Loucy (cell line): ENCODE measurements at regions not wholly inside any gene's neighbourhood (a gene's known extent, or its start where the extent isn't known, plus 50 kb on each side); places are given as distances from the start of the nearest gene placed in this dataset.

ENCODE experiments used
- H2AFZ ChIP-seq: fragments of 200-600 bp; sonication (generic); 2 replicates; pipeline ENCODE4 v1.6.0; 2016; ENCODE audit warnings: antibody characterized with exemption, mild to moderate bottlenecking, low read length, moderate library complexity
- H3F3A ChIP-seq: fragments of 200-600 bp; 2 replicates; pipeline ENCODE4 v1.6.0; 2016; ENCODE audit warnings: antibody characterized with exemption, low read depth, mild to moderate bottlenecking
- H3K27me3 ChIP-seq: fragments of 200-600 bp; sonication (generic); 2 replicates; pipeline ENCODE4 v1.6.1; 2014; ENCODE audit warnings: low read length, mild to moderate bottlenecking; ENCODE audit not compliant: insufficient read depth, poor library complexity, severe bottlenecking
- H3K36me3 ChIP-seq: fragments of 200-600 bp; sonication (generic); 2 replicates; pipeline ENCODE4 v1.6.1; 2016; ENCODE audit warnings: low read length; ENCODE audit not compliant: insufficient read depth
- H3K4me1 ChIP-seq: fragments of 200-600 bp; sonication (generic); 2 replicates; pipeline ENCODE4 v1.5.1; 2014; ENCODE audit warnings: low read length, mild to moderate bottlenecking; ENCODE audit not compliant: insufficient read depth, poor library complexity, severe bottlenecking
- H3K4me2 ChIP-seq: fragments of 200-600 bp; sonication (generic); 2 replicates; pipeline ENCODE4 v1.6.0; 2014; ENCODE audit warnings: antibody characterized with exemption, low read length, low read depth, mild to moderate bottlenecking; ENCODE audit not compliant: poor library complexity, severe bottlenecking
- H3K4me3 ChIP-seq: fragments of 200-600 bp; sonication (generic); 2 replicates; pipeline ENCODE4 v1.5.1; 2014; ENCODE audit warnings: low read length, mild to moderate bottlenecking, mixed read lengths; ENCODE audit not compliant: poor library complexity, severe bottlenecking
- H3K79me2 ChIP-seq: fragments of 200-600 bp; sonication (generic); 2 replicates; pipeline ENCODE4 v1.6.1; 2014; ENCODE audit warnings: low read length; ENCODE audit not compliant: insufficient read depth
- H3K9ac ChIP-seq: fragments of 200-600 bp; sonication (generic); 2 replicates; pipeline ENCODE4 v1.6.0; 2014; ENCODE audit warnings: mild to moderate bottlenecking, low read depth, low read length, moderate library complexity; ENCODE audit not compliant: poor library complexity, severe bottlenecking
- H3K9me2 ChIP-seq: fragments of 200-600 bp; sonication (generic); replicated peaks from 2 replicates; pipeline ENCODE4 v1.6.1; 2016; ENCODE audit warnings: low read depth, low read length, mixed read lengths
- H3K9me3 ChIP-seq: fragments of 200-600 bp; sonication (generic); 2 replicates; pipeline ENCODE4 v1.6.1; 2014; ENCODE audit warnings: mild to moderate bottlenecking, antibody characterized with exemption, low read length, low read depth; ENCODE audit not compliant: insufficient read depth
- H4K20me1 ChIP-seq: fragments of 200-600 bp; sonication (generic); 2 replicates; pipeline ENCODE4 v1.6.0; 2014; ENCODE audit warnings: antibody characterized with exemption, low read length, mild to moderate bottlenecking; ENCODE audit not compliant: insufficient read depth, poor library complexity, severe bottlenecking
- EZH2phosphoT487 ChIP-seq: fragments of 200-600 bp; IDR thresholded peaks from 2 replicates; pipeline ENCODE4 v1.6.1; 2018; ENCODE audit warnings: antibody characterized with exemption, mild to moderate bottlenecking, moderate library complexity, borderline replicate concordance
- TF ChIP-seq, protein P1 (sequence below): fragments of 200-600 bp; sonication (generic); conservative IDR thresholded peaks from 2 replicates; pipeline ENCODE4 v1.5.1; 2014; ENCODE audit warnings: mild to moderate bottlenecking, antibody characterized with exemption, low read length

DNA sequence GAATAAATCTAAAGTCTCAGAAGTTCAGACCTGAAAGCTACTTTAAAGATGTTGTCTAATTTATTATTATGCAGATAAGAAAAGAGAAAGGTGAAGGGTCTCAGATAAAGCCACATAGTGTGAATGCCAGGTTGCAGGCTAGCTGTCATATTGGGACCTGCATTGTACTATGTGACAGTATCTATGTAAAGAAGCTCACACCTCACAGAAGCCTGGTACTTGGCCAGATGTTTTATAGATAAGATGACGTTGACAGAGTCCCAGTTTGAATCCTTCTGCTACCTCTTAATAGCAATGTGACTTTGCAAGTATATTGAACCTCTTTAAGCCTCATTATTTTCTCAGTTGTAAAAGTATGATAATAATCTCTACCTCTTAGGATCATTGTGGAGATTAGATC is 227.0 kb downstream of the SPRY1 start:
- no peak overlapping the region for H3K4me2 ChIP-seq
- no peaks in the 10 kb centered on the region for H3K36me3 ChIP-seq
- no peak overlapping the region for H3K9ac ChIP-seq
- TF ChIP-seq EZH2phosphoT487: no peak
- TF ChIP-seq, protein P1, sequence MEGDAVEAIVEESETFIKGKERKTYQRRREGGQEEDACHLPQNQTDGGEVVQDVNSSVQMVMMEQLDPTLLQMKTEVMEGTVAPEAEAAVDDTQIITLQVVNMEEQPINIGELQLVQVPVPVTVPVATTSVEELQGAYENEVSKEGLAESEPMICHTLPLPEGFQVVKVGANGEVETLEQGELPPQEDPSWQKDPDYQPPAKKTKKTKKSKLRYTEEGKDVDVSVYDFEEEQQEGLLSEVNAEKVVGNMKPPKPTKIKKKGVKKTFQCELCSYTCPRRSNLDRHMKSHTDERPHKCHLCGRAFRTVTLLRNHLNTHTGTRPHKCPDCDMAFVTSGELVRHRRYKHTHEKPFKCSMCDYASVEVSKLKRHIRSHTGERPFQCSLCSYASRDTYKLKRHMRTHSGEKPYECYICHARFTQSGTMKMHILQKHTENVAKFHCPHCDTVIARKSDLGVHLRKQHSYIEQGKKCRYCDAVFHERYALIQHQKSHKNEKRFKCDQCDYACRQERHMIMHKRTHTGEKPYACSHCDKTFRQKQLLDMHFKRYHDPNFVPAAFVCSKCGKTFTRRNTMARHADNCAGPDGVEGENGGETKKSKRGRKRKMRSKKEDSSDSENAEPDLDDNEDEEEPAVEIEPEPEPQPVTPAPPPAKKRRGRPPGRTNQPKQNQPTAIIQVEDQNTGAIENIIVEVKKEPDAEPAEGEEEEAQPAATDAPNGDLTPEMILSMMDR: no peak
- no peaks in the 10 kb centered on the region for H3K9me3 ChIP-seq
- H3K4me3 ChIP-seq: no peak overlapping the region
- no peaks in the 10 kb centered on the region for H3K79me2 ChIP-seq
- H2AFZ ChIP-seq: no peak overlapping the region
- no peaks in the 10 kb centered on the region for H3K9me2 ChIP-seq
- no peaks in the 10 kb centered on the region for H3K27me3 ChIP-seq
- H4K20me1 ChIP-seq: no peaks in the 10 kb centered on the region
- H3K4me1 ChIP-seq: peaks cover 58% of the 10 kb centered on the region
- no peaks in the 10 kb centered on the region for H3F3A ChIP-seq

DNA sequence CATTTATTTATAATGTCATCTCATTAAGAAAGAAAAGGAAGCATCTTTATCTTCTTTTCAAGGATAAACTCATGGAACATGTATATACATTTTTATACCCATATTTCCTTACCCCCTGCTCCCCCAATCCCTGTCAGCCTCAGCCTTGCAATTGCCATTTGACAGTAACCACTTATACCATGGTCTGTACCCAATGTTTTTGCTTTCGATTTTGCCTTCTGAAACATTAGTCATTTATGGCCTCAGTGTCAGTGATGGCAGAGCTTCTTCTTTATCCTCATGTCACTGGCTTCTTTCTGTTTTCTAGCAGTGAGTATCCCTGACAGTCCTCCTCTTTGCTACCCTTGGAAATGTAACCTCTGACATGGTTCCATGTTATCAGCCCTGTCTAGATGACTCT is 228.4 kb downstream of the SPRY1 start:
- no peaks in the 10 kb centered on the region for H3F3A ChIP-seq
- no peaks in the 10 kb centered on the region for H3K9me3 ChIP-seq
- H3K4me1 ChIP-seq: peaks cover 48% of the 10 kb centered on the region
- H3K9me2 ChIP-seq: no peaks in the 10 kb centered on the region
- H2AFZ ChIP-seq: peak overlapping the region; percentile 40
- no peaks in the 10 kb centered on the region for H3K79me2 ChIP-seq
- H3K9ac ChIP-seq: no peak overlapping the region
- no peaks in the 10 kb centered on the region for H3K27me3 ChIP-seq
- H3K4me2 ChIP-seq: peak overlapping the region; percentile 3
- H4K20me1 ChIP-seq: no peaks in the 10 kb centered on the region
- no peaks in the 10 kb centered on the region for H3K36me3 ChIP-seq
- H3K4me3 ChIP-seq: no peak overlapping the region
- TF ChIP-seq, protein P1: no peak

DNA sequence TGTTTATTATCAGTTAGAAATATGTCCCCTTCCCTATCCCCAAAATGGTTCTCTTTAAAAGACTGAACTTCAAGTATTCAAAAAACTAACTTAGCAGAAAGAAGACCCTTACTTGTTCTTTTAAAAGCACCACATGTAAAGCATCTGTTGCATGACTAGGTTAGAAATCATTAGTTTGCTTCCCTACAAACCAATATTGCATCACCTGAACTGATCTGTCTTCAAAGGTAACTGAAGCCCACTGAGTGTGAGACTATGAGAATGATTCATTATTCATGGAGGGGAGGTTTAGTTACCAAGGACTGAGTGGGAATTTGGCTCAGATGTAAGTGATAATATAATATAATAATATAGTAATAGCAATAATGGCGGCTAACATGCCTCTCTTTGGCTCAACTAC is 231.7 kb downstream of the SPRY1 start:
- no peaks in the 10 kb centered on the region for H3F3A ChIP-seq
- H3K9me2 ChIP-seq: no peaks in the 10 kb centered on the region
- H3K4me2 ChIP-seq: no peak overlapping the region
- peaks cover 32% of the 10 kb centered on the region for H3K4me1 ChIP-seq
- H2AFZ ChIP-seq: peak overlapping the region; percentile 62; the same call in 1 of the 2 replicates
- no peaks in the 10 kb centered on the region for H3K36me3 ChIP-seq
- no peaks in the 10 kb centered on the region for H3K27me3 ChIP-seq
- no peak overlapping the region for H3K9ac ChIP-seq
- TF ChIP-seq EZH2phosphoT487: no peak
- TF ChIP-seq, protein P1: no peak
- no peaks in the 10 kb centered on the region for H3K79me2 ChIP-seq
- H3K4me3 ChIP-seq: no peak overlapping the region
- H3K9me3 ChIP-seq: no peaks in the 10 kb centered on the region
- no peaks in the 10 kb centered on the region for H4K20me1 ChIP-seq
